ENCODE measurements at regions not wholly inside any gene's neighbourhood (a gene's known extent, or its start where the extent isn't known, plus 50 kb on each side); places are given as distances from the start of the nearest gene placed in this dataset.

DNA sequence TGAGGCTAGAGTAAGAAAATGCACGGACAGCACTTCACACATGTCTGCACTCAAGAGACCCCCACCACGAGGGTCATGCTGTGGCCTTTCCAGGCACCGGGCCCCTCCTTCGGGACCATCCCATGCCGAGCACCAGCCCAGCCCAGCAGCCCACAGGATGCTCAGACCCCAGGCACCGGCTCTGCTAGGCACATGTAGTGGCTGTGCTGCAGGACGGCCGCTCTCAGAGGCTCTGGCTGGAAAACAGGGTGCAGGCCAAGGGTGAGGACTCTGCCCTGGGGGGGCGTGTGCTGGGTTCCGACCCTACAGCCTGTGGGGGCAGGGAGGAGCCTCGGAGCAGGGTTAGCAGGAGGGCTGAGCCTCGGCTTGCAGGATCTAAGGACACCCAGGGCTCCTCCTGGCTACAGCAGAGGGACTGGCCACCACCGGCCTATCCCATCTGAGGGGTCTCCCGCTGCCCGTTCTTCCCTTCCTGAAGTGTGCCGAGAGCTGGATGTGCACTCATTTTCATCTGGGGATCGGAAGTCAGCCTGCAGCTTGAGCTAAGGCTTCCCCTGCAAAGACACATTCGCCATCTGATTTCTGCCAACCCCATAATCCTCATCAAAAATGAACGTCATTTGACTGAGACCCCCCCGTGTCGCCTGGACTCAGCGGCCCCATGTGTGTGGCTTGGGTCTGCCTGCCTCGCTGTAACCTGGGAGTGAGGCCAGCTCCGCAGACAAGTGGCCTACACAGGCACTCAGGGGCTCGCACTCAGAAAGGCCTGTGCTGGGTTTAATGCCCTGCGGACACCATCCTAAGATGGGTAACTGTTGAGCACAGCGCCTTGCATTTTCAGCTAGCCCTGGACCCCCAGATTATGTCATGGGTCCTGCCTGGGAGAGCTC is 293.1 kb upstream of the FOXF1 start:
- ChIA-PET CTCF (no interaction called here), POLR2A (ENCODE audit: unreplicated experiment) (no interaction called here)
- H2AFZ ChIP-seq (ENCODE audit: low read length), result no peak overlapping the region
- H3F3A ChIP-seq (ENCODE audit: low read length, unreplicated experiment), result no peaks in the 10 kb centered on the region
- H3K27ac ChIP-seq (ENCODE audit: low read length), result no peak overlapping the region
- DNase-seq (no peak), ATAC-seq (no peak)
- TF ChIP-seq, protein P1, sequence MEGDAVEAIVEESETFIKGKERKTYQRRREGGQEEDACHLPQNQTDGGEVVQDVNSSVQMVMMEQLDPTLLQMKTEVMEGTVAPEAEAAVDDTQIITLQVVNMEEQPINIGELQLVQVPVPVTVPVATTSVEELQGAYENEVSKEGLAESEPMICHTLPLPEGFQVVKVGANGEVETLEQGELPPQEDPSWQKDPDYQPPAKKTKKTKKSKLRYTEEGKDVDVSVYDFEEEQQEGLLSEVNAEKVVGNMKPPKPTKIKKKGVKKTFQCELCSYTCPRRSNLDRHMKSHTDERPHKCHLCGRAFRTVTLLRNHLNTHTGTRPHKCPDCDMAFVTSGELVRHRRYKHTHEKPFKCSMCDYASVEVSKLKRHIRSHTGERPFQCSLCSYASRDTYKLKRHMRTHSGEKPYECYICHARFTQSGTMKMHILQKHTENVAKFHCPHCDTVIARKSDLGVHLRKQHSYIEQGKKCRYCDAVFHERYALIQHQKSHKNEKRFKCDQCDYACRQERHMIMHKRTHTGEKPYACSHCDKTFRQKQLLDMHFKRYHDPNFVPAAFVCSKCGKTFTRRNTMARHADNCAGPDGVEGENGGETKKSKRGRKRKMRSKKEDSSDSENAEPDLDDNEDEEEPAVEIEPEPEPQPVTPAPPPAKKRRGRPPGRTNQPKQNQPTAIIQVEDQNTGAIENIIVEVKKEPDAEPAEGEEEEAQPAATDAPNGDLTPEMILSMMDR (conservative IDR thresholded peaks at IDR 0.05; ENCODE audit: low read depth, low read length), result no peak
- TF ChIP-seq EZH2 (IDR thresholded peaks at IDR 0.05; ENCODE audit: low read length, unreplicated experiment) (no peak), EZH2phosphoT487 (IDR thresholded peaks at IDR 0.05; ENCODE audit: borderline replicate concordance, low read length) (no peak)
- H3K4me2 ChIP-seq (ENCODE audit: low read length), result no peak overlapping the region
- H3K4me1 ChIP-seq (ENCODE audit: insufficient read depth, low read length), result peaks cover under 1% of the 10 kb centered on the region
- no peaks in the 10 kb centered on the region for H3K36me3 ChIP-seq (ENCODE audit: low read depth, low read length)
- no TSS peak for BruUV-seq (replicated peaks)
- H3K79me2 ChIP-seq (ENCODE audit: low read length), result no peaks in the 10 kb centered on the region
- H3K9ac ChIP-seq (ENCODE audit: low read length), result no peak overlapping the region
- no peaks in the 10 kb centered on the region for H3K9me3 ChIP-seq (ENCODE audit: low read length)
- H3K9me2 ChIP-seq (replicated peaks; ENCODE audit: low read length), result no peaks in the 10 kb centered on the region
- no peak overlapping the region for H3K4me3 ChIP-seq (ENCODE audit: low read length)
- intact Hi-C loops (cut with micrococcal nuclease), result no loop called here
- H3K27me3 ChIP-seq (ENCODE audit: low read length), result peaks cover 74% of the 10 kb centered on the region
- H4K20me1 ChIP-seq (ENCODE audit: low read length), result no peaks in the 10 kb centered on the region

DNA sequence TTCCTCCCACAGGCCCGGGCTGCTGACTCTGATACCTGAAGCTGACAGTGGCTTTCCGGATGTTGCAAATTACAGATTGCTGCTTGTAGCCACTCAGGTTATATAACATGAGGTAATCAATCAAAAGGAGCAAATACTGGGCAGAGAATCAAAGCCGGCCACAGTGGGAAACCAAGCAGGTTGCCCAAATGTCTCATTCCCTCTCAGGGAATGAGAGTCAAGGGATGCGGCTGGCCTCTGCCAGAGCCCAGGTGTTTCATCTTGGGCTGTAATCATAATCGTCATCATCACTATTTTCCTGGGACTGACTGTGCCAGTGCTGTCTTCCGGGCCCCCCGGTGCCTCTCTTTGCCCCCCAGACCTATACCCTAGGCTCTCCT is 292.4 kb upstream of the FOXF1 start:
- DNase-seq (no peak), ATAC-seq (no peak)
- Histone ChIP-seq H2AFZ (ENCODE audit: low read length) (no peak overlapping the region), H3K27ac (ENCODE audit: low read length) (no peak overlapping the region), H3K36me3 (ENCODE audit: low read depth, low read length) (no peaks in the 10 kb centered on the region), H3F3A (ENCODE audit: low read length, unreplicated experiment) (no peaks in the 10 kb centered on the region), H3K9ac (ENCODE audit: low read length) (no peak overlapping the region), H3K9me2 (replicated peaks; ENCODE audit: low read length) (no peaks in the 10 kb centered on the region), H3K27me3 (ENCODE audit: low read length) (peaks cover 74% of the 10 kb centered on the region), H3K4me2 (ENCODE audit: low read length) (no peak overlapping the region), H4K20me1 (ENCODE audit: low read length) (no peaks in the 10 kb centered on the region), H3K79me2 (ENCODE audit: low read length) (no peaks in the 10 kb centered on the region), H3K4me1 (ENCODE audit: insufficient read depth, low read length) (peaks cover 7% of the 10 kb centered on the region), H3K4me3 (ENCODE audit: low read length) (no peak overlapping the region), H3K9me3 (ENCODE audit: low read length) (no peaks in the 10 kb centered on the region)
- ChIA-PET POLR2A (ENCODE audit: unreplicated experiment) (no interaction called here), CTCF (no interaction called here)
- intact Hi-C loops (cut with micrococcal nuclease), result no loop called here
- TF ChIP-seq EZH2 (IDR thresholded peaks at IDR 0.05; ENCODE audit: low read length, unreplicated experiment) (no peak), EZH2phosphoT487 (IDR thresholded peaks at IDR 0.05; ENCODE audit: borderline replicate concordance, low read length) (no peak)
- TF ChIP-seq, protein P1 (conservative IDR thresholded peaks at IDR 0.05; ENCODE audit: low read depth, low read length), result no peak
- BruUV-seq (replicated peaks), result no TSS peak

DNA sequence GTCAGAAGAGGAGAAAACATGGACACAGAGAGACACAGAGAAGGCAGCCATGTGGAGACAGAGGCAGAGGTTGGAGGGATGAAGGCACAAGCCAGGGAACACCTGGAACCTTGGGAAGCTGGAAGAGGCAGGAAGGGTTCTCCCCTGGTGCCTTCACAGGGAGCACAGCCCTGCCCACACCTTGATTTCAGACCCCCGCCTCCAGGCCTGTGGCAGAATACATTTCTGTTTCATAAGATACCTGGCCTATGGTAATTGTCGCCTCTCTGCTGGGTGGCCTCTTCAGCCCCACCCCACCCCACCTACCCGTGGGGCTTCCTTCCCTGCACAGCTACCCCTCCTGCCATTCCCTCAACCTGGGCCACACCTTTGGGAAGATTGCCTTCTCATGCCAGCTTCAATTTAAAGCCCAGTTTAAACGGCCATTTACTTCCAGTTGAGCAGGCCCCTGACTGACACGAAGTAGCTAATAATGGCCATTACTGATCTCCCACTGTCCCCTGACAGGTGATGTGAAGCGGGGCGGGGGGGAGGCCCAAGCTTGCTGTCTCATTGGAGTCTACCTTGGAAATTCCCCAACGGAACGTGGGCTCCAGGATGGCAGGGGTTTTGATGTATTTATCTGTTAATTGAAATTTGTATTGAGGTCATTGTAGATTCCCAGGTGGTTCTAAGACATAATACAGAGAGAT is 291.7 kb upstream of the FOXF1 start:
- no peaks in the 10 kb centered on the region for H3K9me2 ChIP-seq (replicated peaks; ENCODE audit: low read length)
- H3K27me3 ChIP-seq (ENCODE audit: low read length), result peaks cover 74% of the 10 kb centered on the region
- no peak overlapping the region for H3K4me3 ChIP-seq (ENCODE audit: low read length)
- no peak overlapping the region for H3K4me2 ChIP-seq (ENCODE audit: low read length)
- ATAC-seq, result no peak
- H3F3A ChIP-seq (ENCODE audit: low read length, unreplicated experiment), result no peaks in the 10 kb centered on the region
- intact Hi-C loops (cut with micrococcal nuclease), result no loop called here
- H3K4me1 ChIP-seq (ENCODE audit: insufficient read depth, low read length), result peaks cover 14% of the 10 kb centered on the region
- POLR2A ChIA-PET (ENCODE audit: unreplicated experiment), result no interaction called here
- no peaks in the 10 kb centered on the region for H4K20me1 ChIP-seq (ENCODE audit: low read length)
- no peak overlapping the region for H2AFZ ChIP-seq (ENCODE audit: low read length)
- H3K79me2 ChIP-seq (ENCODE audit: low read length), result no peaks in the 10 kb centered on the region
- CTCF ChIA-PET, result no interaction called here
- no TSS peak for BruUV-seq (replicated peaks)
- no peaks in the 10 kb centered on the region for H3K36me3 ChIP-seq (ENCODE audit: low read depth, low read length)
- no peaks in the 10 kb centered on the region for H3K9me3 ChIP-seq (ENCODE audit: low read length)
- no peak overlapping the region for H3K9ac ChIP-seq (ENCODE audit: low read length)
- no peak for DNase-seq
- no peak for TF ChIP-seq EZH2phosphoT487 (IDR thresholded peaks at IDR 0.05; ENCODE audit: borderline replicate concordance, low read length)
- TF ChIP-seq, protein P1 (conservative IDR thresholded peaks at IDR 0.05; ENCODE audit: low read depth, low read length), result no peak
- TF ChIP-seq EZH2 (IDR thresholded peaks at IDR 0.05; ENCODE audit: low read length, unreplicated experiment), result no peak
- no peak overlapping the region for H3K27ac ChIP-seq (ENCODE audit: low read length)

Measured in PC-3 (cell line).